ENCODE measurements at regions not wholly inside any gene's neighbourhood (a gene's known extent, or its start where the extent isn't known, plus 50 kb on each side); places are given as distances from the start of the nearest gene placed in this dataset.

DNA sequence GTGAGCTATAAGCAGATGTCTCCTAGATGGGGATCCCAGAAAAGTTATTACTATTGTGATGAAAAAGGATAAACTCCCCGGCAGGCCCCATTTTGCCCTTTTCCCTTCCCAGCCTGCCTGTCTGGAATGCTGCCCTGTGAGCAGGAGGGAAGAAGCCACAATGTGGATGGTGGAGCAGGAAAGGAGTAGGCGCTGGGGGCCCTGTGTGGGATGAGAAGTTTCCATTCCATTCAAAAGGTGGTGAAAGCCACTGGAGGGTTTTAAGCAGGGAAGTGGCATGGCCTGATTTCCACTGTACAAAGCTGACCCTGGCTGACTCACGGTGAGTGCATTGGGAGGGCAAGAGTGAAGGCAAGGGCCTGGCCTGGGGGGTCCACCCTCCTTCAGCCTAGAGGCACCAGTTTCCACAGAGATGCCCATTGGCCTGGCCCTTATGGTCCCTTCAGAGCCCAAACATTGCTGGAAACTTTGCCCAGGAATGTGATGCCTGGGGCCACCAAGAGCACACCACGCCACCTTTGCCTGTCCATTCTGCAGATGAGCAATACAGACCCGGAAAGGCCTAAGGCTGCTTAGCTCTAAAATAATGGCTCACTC is 206.9 kb downstream of the RPLP1 start:
- TF ChIP-seq CTCF (IDR thresholded peaks at IDR 0.05) (no peak), POLR2A (IDR thresholded peaks at IDR 0.05) (no peak), POLR2AphosphoS5 (IDR thresholded peaks at IDR 0.05; ENCODE audit: insufficient read depth in 1 of 2, low read depth in 1 of 2) (no peak)

Measured in vagina (tissue), 2 donors.